SK-N-SH (cell line): ENCODE measurements at regions not wholly inside any gene's neighbourhood (a gene's known extent, or its start where the extent isn't known, plus 50 kb on each side); places are given as distances from the start of the nearest gene placed in this dataset.

Source experiments
- CTCF ChIA-PET: fragments of 300-600, 350-600 bp; formaldehyde crosslinking; extraction: SDS; loops from one replicate; lab custom pipeline; 2021; lab: Yijun Ruan, JAX
- POLR2A ChIA-PET: fragments of 350-600 bp; sonication (Branson Sonifier 250); formaldehyde crosslinking; extraction: SDS; loops from one replicate; lab custom pipeline; 2020; ENCODE audit warnings: antibody characterized with exemption, inconsistent platforms; lab: Yijun Ruan, JAX
- DNase-seq: peaks from one replicate; pipeline ENCODE4 v3.0.0; 2012
- H2AFZ ChIP-seq: fragments of 200-600 bp; sonication (generic); 2 replicates; pipeline ENCODE4 v1.8.1; 2016; ENCODE audit warnings: antibody characterized with exemption, mild to moderate bottlenecking, low read depth
- H3F3A ChIP-seq: fragments of 200-600 bp; sonication (generic); replicated peaks from 2 replicates; pipeline ENCODE3; 2016; ENCODE audit warnings: antibody characterized with exemption, mild to moderate bottlenecking; ENCODE audit not compliant: insufficient read depth
- H3K27ac ChIP-seq, 2 experiments: fragments of 200-500 bp in 1 of 2; fragments of 200-600 bp in 1 of 2; sonication (Bioruptor generic) in 1 of 2; sonication (generic), shearing (Covaris generic) in 1 of 2; 2 replicates each; pipeline versions ENCODE4 v1.5.1 to v1.6.1; 2014 to 2016; ENCODE audit warnings: low read depth in 2 of 2, inconsistent platforms in 1 of 2, low read length in 1 of 2, mild to moderate bottlenecking in 1 of 2, mixed read lengths in 1 of 2
- H3K27me3 ChIP-seq: fragments of 200-600 bp; sonication (generic), shearing (Covaris generic); 2 replicates; pipeline ENCODE4 v1.6.1; 2016; ENCODE audit warnings: mixed run types; ENCODE audit not compliant: insufficient read depth
- H3K36me3 ChIP-seq, 2 experiments: fragments of 200-500 bp in 1 of 2; fragments of 200-600 bp in 1 of 2; sonication (Bioruptor generic) in 1 of 2; sonication (generic) in 1 of 2; replicated peaks in 1 of 2; 2 replicates each; pipeline versions ENCODE3 to v1.5.1; 2014 to 2016; ENCODE audit warnings: low read length in 1 of 2, mild to moderate bottlenecking in 1 of 2; ENCODE audit not compliant: insufficient read depth in 2 of 2, control insufficient read depth in 1 of 2
- H3K4me1 ChIP-seq, 2 experiments: fragments of 200-500 bp in 1 of 2; fragments of 200-600 bp in 1 of 2; sonication (Bioruptor generic) in 1 of 2; sonication (generic), shearing (Covaris generic) in 1 of 2; 2 replicates each; pipeline versions ENCODE4 v1.5.1 to v1.6.1; 2014 to 2016; ENCODE audit warnings: low read depth in 1 of 2, low read length in 1 of 2, mixed run types in 1 of 2; ENCODE audit not compliant: insufficient read depth in 2 of 2, control insufficient read depth in 1 of 2
- H3K4me2 ChIP-seq: fragments of 200-600 bp; sonication (generic), shearing (Covaris generic); 2 replicates; pipeline ENCODE4 v1.6.1; 2017; ENCODE audit warnings: mixed run types
- H3K4me3 ChIP-seq, 2 experiments: fragments of 200-500 bp in 1 of 2; fragments of 200-600 bp in 1 of 2; sonication (Bioruptor generic) in 1 of 2; sonication (generic), shearing (Covaris generic) in 1 of 2; 2 replicates each; pipeline versions ENCODE4 v1.5.1 to v1.8.1; 2014 to 2016; ENCODE audit warnings: low read depth in 2 of 2, inconsistent platforms in 1 of 2, low read length in 1 of 2, mild to moderate bottlenecking in 1 of 2, mixed read lengths in 1 of 2, moderate library complexity in 1 of 2
- H3K79me2 ChIP-seq: fragments of 200-600 bp; sonication (generic); 2 replicates; pipeline ENCODE4 v1.8.1; 2017; ENCODE audit warnings: mild to moderate bottlenecking; ENCODE audit not compliant: insufficient read depth
- H3K9ac ChIP-seq: fragments of 200-600 bp; sonication (generic); 2 replicates; pipeline ENCODE4 v1.6.1; 2017; ENCODE audit warnings: mixed run types
- H3K9me2 ChIP-seq: fragments of 200-600 bp; sonication (generic); 2 replicates; pipeline ENCODE4 v1.6.1; 2017; ENCODE audit warnings: mixed run types
- H3K9me3 ChIP-seq: fragments of 200-600 bp; sonication (generic); 2 replicates; pipeline ENCODE4 v1.6.1; 2017; ENCODE audit warnings: mixed run types, mild to moderate bottlenecking, moderate library complexity
- H4K20me1 ChIP-seq: fragments of 200-600 bp; sonication (generic); 2 replicates; pipeline ENCODE4 v1.6.1; 2017; ENCODE audit warnings: mild to moderate bottlenecking, mixed run types; ENCODE audit not compliant: insufficient read depth
- FOSL2 ChIP-seq: IDR thresholded peaks from 2 replicates; pipeline ENCODE4 v1.4.0; 2012; ENCODE audit warnings: low read depth, mild to moderate bottlenecking, moderate library complexity, borderline replicate concordance
- FOXJ3 ChIP-seq: sonication (generic); formaldehyde crosslinking; IDR thresholded peaks from 2 replicates; pipeline ENCODE4 v1.5.1; 2020; ENCODE audit warnings: mild to moderate bottlenecking, missing genetic modification reagents
- JUND ChIP-seq: IDR thresholded peaks from 2 replicates; pipeline ENCODE4 v1.4.0; 2012
- MEF2A ChIP-seq: IDR thresholded peaks from 2 replicates; pipeline ENCODE4 v1.4.0; 2012; ENCODE audit warnings: low read depth, borderline replicate concordance
- MXI1 ChIP-seq: IDR thresholded peaks from 2 replicates; pipeline ENCODE4 v1.6.1; 2012; ENCODE audit warnings: mild to moderate bottlenecking, low read depth, low read length, improper control_type of control experiment
- NFIC ChIP-seq: IDR thresholded peaks from 2 replicates; pipeline ENCODE4 v1.4.0; 2012; ENCODE audit warnings: borderline replicate concordance
- NRF1 ChIP-seq: IDR thresholded peaks from 2 replicates; pipeline ENCODE4 v1.6.1; 2012; ENCODE audit warnings: low read depth, mild to moderate bottlenecking, low read length
- POLR2AphosphoS5 ChIP-seq: IDR thresholded peaks from 2 replicates; pipeline ENCODE4 v1.6.1; 2012; ENCODE audit warnings: low read depth, low read length
- RAD21 ChIP-seq: IDR thresholded peaks from 2 replicates; pipeline ENCODE4 v1.6.1; 2012; ENCODE audit warnings: mild to moderate bottlenecking, low read length
- SIN3A ChIP-seq: IDR thresholded peaks from 2 replicates; pipeline ENCODE4 v1.6.1; 2012; ENCODE audit warnings: low read depth, mild to moderate bottlenecking, low read length, moderate library complexity, borderline replicate concordance
- TAF1 ChIP-seq: IDR thresholded peaks from 2 replicates; pipeline ENCODE4 v1.6.1; 2012; ENCODE audit warnings: low read depth, mild to moderate bottlenecking, low read length, moderate library complexity, borderline replicate concordance
- TCF12 ChIP-seq: IDR thresholded peaks from 2 replicates; pipeline ENCODE4 v1.4.0; 2012
- WGBS: methylation state at CpG from one replicate; pipeline ENCODE4 v1.1.6; 2017; ENCODE audit warnings: low lambda C conversion rate; 5-methylcytosine and 5-hydroxymethylcytosine counted together
- TF ChIP-seq, protein P1 (sequence below): IDR thresholded peaks from 2 replicates; pipeline ENCODE4 v1.4.0; 2012; ENCODE audit warnings: low read depth, borderline replicate concordance

DNA sequence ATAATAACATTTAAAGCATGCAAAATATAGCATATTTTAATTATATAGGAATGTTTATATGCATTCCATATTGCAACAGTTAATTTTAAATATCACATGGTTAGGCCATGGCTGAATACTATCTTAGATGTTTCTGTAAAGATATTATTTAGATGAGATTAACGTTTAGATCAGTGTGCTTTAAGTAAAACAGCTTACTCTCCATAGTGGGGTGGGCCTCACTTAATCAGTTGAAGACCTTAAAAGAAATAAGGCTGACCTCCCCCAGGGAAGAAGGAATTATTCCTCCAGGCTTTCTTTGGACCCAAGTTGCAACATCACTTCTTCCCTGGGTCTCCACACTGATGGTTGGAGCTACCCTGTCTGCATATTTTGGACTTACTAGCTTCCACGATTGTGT, 1246.5 kb downstream of the TYW1 start:
- Histone ChIP-seq H2AFZ (no peak overlapping the region), H3F3A (no peaks in the 10 kb centered on the region), H3K4me1 (no peaks in the 10 kb centered on the region), H3K9me2 (no peaks in the 10 kb centered on the region), H4K20me1 (no peaks in the 10 kb centered on the region), H3K27ac (no peak overlapping the region), H3K9me3 (no peaks in the 10 kb centered on the region; the same call in 1 of the 2 replicates), H3K4me3 (no peak overlapping the region), H3K27me3 (no peaks in the 10 kb centered on the region), H3K9ac (no peak overlapping the region), H3K36me3 (no peaks in the 10 kb centered on the region), H3K79me2 (no peaks in the 10 kb centered on the region), H3K4me2 (no peak overlapping the region)
- CTCF ChIA-PET = interaction anchor here (1.0 kb wide), 1 partner anchor 72 kb away, joined by 3 read pairs; no protein-coding TSS in a partner anchor
- WGBS = 12% methylated on average over 2 of the region's 2 CpGs
- TF ChIP-seq POLR2AphosphoS5 (no peak), FOXJ3 (CRISPR knock-in tag) (no peak), SIN3A (no peak), JUND (no peak), FOSL2 (no peak), NRF1 (no peak), MXI1 (no peak), TAF1 (no peak)
- TF ChIP-seq, protein P1, sequence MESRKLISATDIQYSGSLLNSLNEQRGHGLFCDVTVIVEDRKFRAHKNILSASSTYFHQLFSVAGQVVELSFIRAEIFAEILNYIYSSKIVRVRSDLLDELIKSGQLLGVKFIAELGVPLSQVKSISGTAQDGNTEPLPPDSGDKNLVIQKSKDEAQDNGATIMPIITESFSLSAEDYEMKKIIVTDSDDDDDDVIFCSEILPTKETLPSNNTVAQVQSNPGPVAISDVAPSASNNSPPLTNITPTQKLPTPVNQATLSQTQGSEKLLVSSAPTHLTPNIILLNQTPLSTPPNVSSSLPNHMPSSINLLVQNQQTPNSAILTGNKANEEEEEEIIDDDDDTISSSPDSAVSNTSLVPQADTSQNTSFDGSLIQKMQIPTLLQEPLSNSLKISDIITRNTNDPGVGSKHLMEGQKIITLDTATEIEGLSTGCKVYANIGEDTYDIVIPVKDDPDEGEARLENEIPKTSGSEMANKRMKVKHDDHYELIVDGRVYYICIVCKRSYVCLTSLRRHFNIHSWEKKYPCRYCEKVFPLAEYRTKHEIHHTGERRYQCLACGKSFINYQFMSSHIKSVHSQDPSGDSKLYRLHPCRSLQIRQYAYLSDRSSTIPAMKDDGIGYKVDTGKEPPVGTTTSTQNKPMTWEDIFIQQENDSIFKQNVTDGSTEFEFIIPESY = no peak
- DNase-seq = no peak
- POLR2A ChIA-PET = no interaction called here

DNA sequence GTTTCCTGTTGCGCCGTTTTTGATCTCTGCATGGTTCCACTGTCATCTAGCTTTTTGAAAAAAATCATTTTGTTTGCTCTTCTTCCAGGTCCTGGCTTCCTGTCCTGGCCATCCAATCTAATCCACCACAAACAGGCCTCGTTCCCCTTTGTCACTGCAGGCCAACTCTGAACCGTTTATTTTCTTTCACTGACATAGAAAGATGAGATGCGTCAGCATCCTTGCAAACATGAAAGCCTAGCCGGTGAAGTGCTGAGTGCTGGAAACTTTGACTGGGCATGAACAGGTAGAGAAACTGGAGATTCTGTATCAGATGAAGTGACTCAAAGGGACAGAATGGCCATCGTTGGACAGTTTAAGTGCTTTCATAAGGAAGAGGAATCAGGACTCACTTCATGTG, 1247.8 kb downstream of the TYW1 start:
- ChIA-PET POLR2A (no interaction called here), CTCF (no interaction called here)
- no peaks in the 10 kb centered on the region for H3K9me2 ChIP-seq
- H4K20me1 ChIP-seq = no peaks in the 10 kb centered on the region
- H3K4me1 ChIP-seq = no peaks in the 10 kb centered on the region
- H3K9me3 ChIP-seq = no peaks in the 10 kb centered on the region; the same call in 1 of the 2 replicates
- H3F3A ChIP-seq = peaks cover 3% of the 10 kb centered on the region
- H3K27me3 ChIP-seq = no peaks in the 10 kb centered on the region
- DNase-seq = no peak
- no peak overlapping the region for H3K4me2 ChIP-seq
- no peak overlapping the region for H2AFZ ChIP-seq
- no peak overlapping the region for H3K27ac ChIP-seq
- no peak overlapping the region for H3K9ac ChIP-seq
- H3K4me3 ChIP-seq = no peak overlapping the region
- 57% methylated on average over 7 of the region's 7 CpGs for WGBS
- no peak for TF ChIP-seq NFIC
- TF ChIP-seq RAD21 = no peak
- no peak for TF ChIP-seq MEF2A
- no peak for TF ChIP-seq TCF12
- no peak for TF ChIP-seq NRF1
- H3K36me3 ChIP-seq = no peaks in the 10 kb centered on the region
- H3K79me2 ChIP-seq = no peaks in the 10 kb centered on the region
